Sigmoid colon (tissue), 4 donors: ENCODE measurements at regions not wholly inside any gene's neighbourhood (a gene's known extent, or its start where the extent isn't known, plus 50 kb on each side); places are given as distances from the start of the nearest gene placed in this dataset.
"Not testable (repeated sequence)": the region's sequence is repeated elsewhere in the genome, so short reads cannot be mapped to it uniquely, and the experiment has no call there.

Experiments
- CTCF ChIP-seq, 4 experiments: fragments of 450-650 bp in 3 of 4; fragments of 200-600 bp in 1 of 4; IDR thresholded peaks; one replicate each; pipeline ENCODE4 v1.5.1; 2016 to 2019; ENCODE audit warnings: antibody characterized with exemption in 4 of 4, mild to moderate bottlenecking in 3 of 4, moderate library complexity in 2 of 4
- EP300 ChIP-seq, 4 donors: sonication (generic); formaldehyde crosslinking; IDR thresholded peaks; one replicate each; pipeline ENCODE4 v1.6.1; 2017; ENCODE audit warnings: antibody characterized with exemption in 4 of 4
- POLR2A ChIP-seq, 2 donors: fragments of 450-650 bp; IDR thresholded peaks; one replicate each; pipeline ENCODE4 v1.6.1; 2016; ENCODE audit warnings: antibody characterized with exemption in 2 of 2, mild to moderate bottlenecking in 2 of 2, moderate library complexity in 2 of 2
- POLR2AphosphoS5 ChIP-seq, 4 donors: sonication (generic); formaldehyde crosslinking; IDR thresholded peaks; one replicate each; pipeline ENCODE4 v1.6.1; 2017; ENCODE audit warnings: antibody characterized with exemption in 4 of 4

DNA sequence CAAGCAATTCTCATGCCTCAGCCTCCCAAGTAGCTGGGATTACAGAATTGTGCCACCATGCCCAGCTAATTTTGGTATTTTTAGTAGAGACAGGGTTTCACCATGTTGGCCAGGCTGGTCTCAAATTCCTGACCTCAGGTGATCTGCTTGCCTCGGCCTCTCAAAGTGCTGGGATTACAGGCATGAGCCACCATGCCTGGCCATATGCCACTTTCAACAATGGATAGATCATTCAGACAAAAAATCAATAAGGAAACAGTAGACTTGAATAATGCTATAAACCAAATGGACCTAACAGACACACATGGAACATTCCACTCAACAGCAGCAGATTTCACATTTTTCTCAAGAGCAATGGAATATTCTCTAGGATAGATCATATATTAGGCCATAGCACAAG, 50.5 kb upstream of the RALGPS2 start:
- TF ChIP-seq CTCF, POLR2AphosphoS5, POLR2A, EP300 (IDR thresholded peaks at IDR 0.05): not testable (repeated sequence)
